CD4-positive, alpha-beta T cell (primary cell): ENCODE measurements at regions not wholly inside any gene's neighbourhood (a gene's known extent, or its start where the extent isn't known, plus 50 kb on each side); places are given as distances from the start of the nearest gene placed in this dataset.

ENCODE experiments used
- ATAC-seq: fragments of 200-7000 bp; cut with Tn5 transposase; one replicate; pipeline ENCODE4 v1.10.0; 2022; ENCODE audit warnings: mild to moderate bottlenecking; ENCODE audit not compliant: poor library complexity
- CTCF ChIA-PET: fragments of 350-600 bp; sonication (Branson Sonifier 250); formaldehyde crosslinking; loops from one replicate; lab custom pipeline; 2021; ENCODE audit warnings: antibody characterized with exemption, inconsistent platforms; lab: Charles Lee
- POLR2A ChIA-PET: fragments of 350-600 bp; sonication (Branson Sonifier 250); formaldehyde crosslinking; loops from one replicate; lab custom pipeline; 2021; ENCODE audit warnings: antibody characterized with exemption, inconsistent platforms; lab: Charles Lee
- DNase-seq, 14 experiments: peaks; one replicate each; pipeline ENCODE4 v3.0.0-alpha.2; 2013 to 2020; ENCODE audit warnings: mixed read lengths in 2 of 14
- H3K27ac ChIP-seq, 2 donors: one replicate each; pipeline versions ENCODE4 v1.5.1 to v1.7.0; 2013; ENCODE audit warnings: low read length in 2 of 2, low read depth in 1 of 2, mild to moderate bottlenecking in 1 of 2
- H3K27me3 ChIP-seq, 2 experiments: 1 replicate in 1 of 2; 2 replicates in 1 of 2; pipeline versions ENCODE4 v1.6.1 to v1.7.0; 2013; ENCODE audit warnings: low read length in 2 of 2, control low read depth in 1 of 2, mild to moderate bottlenecking in 1 of 2, moderate library complexity in 1 of 2; ENCODE audit not compliant: insufficient read depth in 2 of 2, control insufficient read depth in 1 of 2
- H3K36me3 ChIP-seq: one replicate; pipeline ENCODE4 v1.6.1; 2013; ENCODE audit warnings: low read length, control low read depth; ENCODE audit not compliant: insufficient read depth
- H3K4me1 ChIP-seq: one replicate; pipeline ENCODE4 v1.6.1; 2013; ENCODE audit warnings: low read length, control low read depth; ENCODE audit not compliant: insufficient read depth
- H3K4me3 ChIP-seq: one replicate; pipeline ENCODE4 v1.5.1; 2013; ENCODE audit warnings: mild to moderate bottlenecking, low read length, moderate library complexity
- H3K9me3 ChIP-seq, 2 experiments: 1 replicate in 1 of 2; 2 replicates in 1 of 2; pipeline versions ENCODE4 v1.6.1 to v1.7.0; 2013; ENCODE audit warnings: low read length in 2 of 2, mild to moderate bottlenecking in 2 of 2, control low read depth in 1 of 2, moderate library complexity in 1 of 2; ENCODE audit not compliant: control insufficient read depth in 1 of 2, insufficient read depth in 1 of 2
- H3K27ac Mint-ChIP-seq: one replicate; pipeline ENCODE4 v1.8.0; 2020; ENCODE audit warnings: mixed read lengths
- H3K27me3 Mint-ChIP-seq: one replicate; pipeline ENCODE4 v1.8.0; 2021; ENCODE audit warnings: mixed read lengths
- H3K36me3 Mint-ChIP-seq: one replicate; pipeline ENCODE4 v1.8.0; 2021; ENCODE audit warnings: low read depth, mixed read lengths
- H3K4me1 Mint-ChIP-seq: one replicate; pipeline ENCODE4 v1.8.0; 2021; ENCODE audit warnings: low read depth, mixed read lengths
- H3K4me3 Mint-ChIP-seq: one replicate; pipeline ENCODE4 v1.8.0; 2020; ENCODE audit warnings: mild to moderate bottlenecking, mixed read lengths
- H3K9me3 Mint-ChIP-seq: one replicate; pipeline ENCODE4 v1.8.0; 2020; ENCODE audit warnings: mixed read lengths
- CTCF ChIP-seq: fragments of 200-600 bp; IDR thresholded peaks from one replicate; pipeline ENCODE4 v1.8.0; 2022; ENCODE audit warnings: antibody characterized with exemption, mild to moderate bottlenecking
- intact Hi-C, 2 experiments: fragments of 100-400 bp; cut with DNase I in 1 of 2; cut with micrococcal nuclease in 1 of 2; formaldehyde crosslinking; loops; one replicate each; pipeline versions ENCODE4 v1.15.1 to v1.9.0; 2023 to 2025; cut with DNase I, micrococcal nuclease

DNA sequence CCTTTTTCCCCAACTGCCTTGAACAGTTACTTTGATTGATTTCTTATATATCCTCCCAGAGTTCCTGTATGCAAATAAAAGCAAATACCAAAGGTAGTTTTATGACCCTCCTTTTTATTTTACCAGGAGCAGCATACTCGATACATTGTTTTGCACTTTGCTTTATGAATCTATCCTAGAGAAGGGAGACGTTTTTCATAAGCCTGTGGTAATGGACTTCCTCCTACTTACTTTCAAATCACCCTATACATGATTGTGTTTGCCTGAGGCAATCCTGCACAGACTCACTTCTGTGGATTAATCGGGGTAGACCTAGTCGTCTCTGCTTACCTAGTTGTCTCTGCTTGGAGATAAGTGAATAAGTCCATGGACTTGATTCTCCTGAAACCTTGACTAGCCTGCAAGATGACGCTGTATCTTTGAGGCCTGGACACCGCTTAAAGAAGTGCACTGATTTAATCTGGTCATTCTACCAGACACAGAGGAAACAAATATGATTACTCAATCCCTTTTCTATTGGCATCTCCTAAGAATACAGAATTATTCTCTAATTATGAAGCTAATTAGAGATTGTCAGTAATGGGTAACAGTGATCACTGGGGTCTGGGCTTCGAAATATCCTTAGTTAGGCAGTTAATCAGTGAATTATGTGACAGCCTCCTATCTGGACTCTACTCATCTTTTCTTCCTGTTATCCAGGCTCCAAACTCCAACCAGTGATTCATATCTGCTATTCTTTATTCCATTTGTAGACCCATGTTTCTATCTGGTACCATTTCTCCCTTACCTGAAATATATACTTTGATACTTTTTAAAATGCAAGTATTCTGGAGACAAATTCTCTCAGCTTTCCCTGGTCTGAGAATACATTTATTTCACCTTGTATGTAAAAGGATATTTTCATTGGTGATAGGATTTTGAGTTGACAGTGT lies 447.4 kb upstream of the TRIB2 start:
- Mint-ChIP-seq H3K36me3 (no peaks in the 10 kb centered on the region), H3K4me3 (no peak overlapping the region), H3K27ac (no peak overlapping the region), H3K9me3 (no peaks in the 10 kb centered on the region), H3K4me1 (peaks cover 31% of the 10 kb centered on the region), H3K27me3 (no peaks in the 10 kb centered on the region)
- no peak for DNase-seq
- TF ChIP-seq CTCF = no peak
- Histone ChIP-seq H3K4me1 (peaks cover 11% of the 10 kb centered on the region), H3K36me3 (no peaks in the 10 kb centered on the region), H3K27me3 (no peaks in the 10 kb centered on the region), H3K27ac (no peak overlapping the region), H3K9me3 (no peaks in the 10 kb centered on the region), H3K4me3 (no peak overlapping the region)
- no peak for ATAC-seq
- intact Hi-C loops = no loop called here
- CTCF ChIA-PET = no interaction called here
- POLR2A ChIA-PET = no interaction called here

DNA sequence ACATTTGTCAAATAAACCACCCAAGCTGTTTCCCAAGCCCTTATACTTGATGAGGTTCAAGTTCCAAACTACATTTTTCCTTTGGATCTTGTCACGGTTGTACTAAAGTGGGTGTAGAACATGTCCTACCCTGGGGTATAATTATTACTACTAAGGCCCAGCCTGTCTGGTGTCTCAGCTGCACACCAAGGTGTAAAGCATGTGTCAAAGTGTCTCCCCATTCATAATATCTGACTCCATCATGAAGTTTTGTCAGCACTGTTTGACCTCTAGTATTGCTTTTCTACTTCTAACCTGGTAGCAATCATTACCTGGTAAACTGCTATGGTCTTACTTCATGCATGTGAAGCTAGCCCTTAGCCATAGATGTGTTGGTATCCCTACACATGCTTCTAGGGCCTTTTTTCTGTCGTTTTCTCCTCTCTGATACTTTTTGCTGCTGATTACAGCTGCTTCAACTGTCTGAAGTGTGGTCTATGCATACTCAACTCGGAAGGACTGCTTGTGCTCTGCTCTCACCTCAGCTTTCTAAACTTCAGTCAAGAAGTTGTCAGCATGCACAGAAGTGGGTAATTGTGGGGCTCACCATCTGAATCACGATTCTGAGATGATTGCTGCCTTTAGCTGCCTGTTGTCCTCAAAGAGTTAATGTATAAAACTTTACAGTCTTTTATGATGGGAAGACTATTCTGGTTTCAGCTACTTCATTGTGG lies 445.7 kb upstream of the TRIB2 start:
- no peaks in the 10 kb centered on the region for H3K27me3 Mint-ChIP-seq
- POLR2A ChIA-PET = interaction anchor here (0.6 to 1.7 kb wide), 6 partner anchors 8 to 694 kb away, joined by 3 to 5 read pairs (median 3); no protein-coding TSS in a partner anchor
- DNase-seq (no peak), ATAC-seq (no peak)
- Histone ChIP-seq H3K36me3 (no peaks in the 10 kb centered on the region), H3K27me3 (no peaks in the 10 kb centered on the region), H3K9me3 (no peaks in the 10 kb centered on the region), H3K27ac (no peak overlapping the region), H3K4me3 (peak overlapping the region; percentile 8), H3K4me1 (peaks cover 6% of the 10 kb centered on the region)
- no peak overlapping the region for H3K27ac Mint-ChIP-seq
- H3K9me3 Mint-ChIP-seq = no peaks in the 10 kb centered on the region
- intact Hi-C loops = no loop called here
- no peaks in the 10 kb centered on the region for H3K36me3 Mint-ChIP-seq
- H3K4me1 Mint-ChIP-seq = peaks cover 20% of the 10 kb centered on the region
- peak overlapping the region; percentile 46 for H3K4me3 Mint-ChIP-seq
- TF ChIP-seq CTCF = no peak
- CTCF ChIA-PET = interaction anchor here (0.7 to 1.2 kb wide), 2 partner anchors 31 to 186 kb away, joined by 3 to 4 read pairs; no protein-coding TSS in a partner anchor

DNA sequence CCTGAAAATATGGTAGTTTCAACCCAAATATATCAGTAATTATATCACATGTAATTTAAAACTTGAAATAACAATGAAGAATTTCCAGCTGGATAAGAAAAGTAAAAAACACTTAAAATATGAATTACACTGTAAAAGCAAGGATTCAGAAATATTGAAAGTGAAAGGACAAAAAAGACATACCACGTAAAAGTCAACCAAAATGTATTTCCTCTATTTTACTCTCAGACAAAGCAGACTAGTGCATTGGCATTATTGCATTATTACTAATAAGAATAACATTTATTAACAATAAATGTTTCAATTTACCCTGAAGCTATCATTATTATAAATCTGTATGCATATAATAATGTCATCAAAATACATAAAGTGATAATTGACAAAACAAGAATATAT lies 445.1 kb upstream of the TRIB2 start:
- no peaks in the 10 kb centered on the region for H3K9me3 Mint-ChIP-seq
- H3K4me3 Mint-ChIP-seq = peak overlapping the region; percentile 46
- Histone ChIP-seq H3K27me3 (no peaks in the 10 kb centered on the region), H3K4me3 (peak overlapping the region; percentile 8), H3K9me3 (no peaks in the 10 kb centered on the region), H3K27ac (no peak overlapping the region), H3K36me3 (no peaks in the 10 kb centered on the region), H3K4me1 (peaks cover 6% of the 10 kb centered on the region)
- H3K27ac Mint-ChIP-seq = no peak overlapping the region
- intact Hi-C loops = no loop called here
- no peaks in the 10 kb centered on the region for H3K27me3 Mint-ChIP-seq
- peaks cover 20% of the 10 kb centered on the region for H3K4me1 Mint-ChIP-seq
- DNase-seq (peak in 1 of 14 experiments; percentile 28), ATAC-seq (no peak)
- CTCF ChIA-PET = interaction anchor here (0.7 to 1.2 kb wide), 3 partner anchors 31 to 186 kb away, joined by 3 to 4 read pairs (median 4); no protein-coding TSS in a partner anchor
- no peaks in the 10 kb centered on the region for H3K36me3 Mint-ChIP-seq
- no peak for TF ChIP-seq CTCF
- POLR2A ChIA-PET = interaction anchor here (0.6 to 1.7 kb wide), 5 partner anchors 9 to 438 kb away, joined by 3 to 5 read pairs (median 3); no protein-coding TSS in a partner anchor
